ENCODE measurements at regions not wholly inside any gene's neighbourhood (a gene's known extent, or its start where the extent isn't known, plus 50 kb on each side); places are given as distances from the start of the nearest gene placed in this dataset.

DNA sequence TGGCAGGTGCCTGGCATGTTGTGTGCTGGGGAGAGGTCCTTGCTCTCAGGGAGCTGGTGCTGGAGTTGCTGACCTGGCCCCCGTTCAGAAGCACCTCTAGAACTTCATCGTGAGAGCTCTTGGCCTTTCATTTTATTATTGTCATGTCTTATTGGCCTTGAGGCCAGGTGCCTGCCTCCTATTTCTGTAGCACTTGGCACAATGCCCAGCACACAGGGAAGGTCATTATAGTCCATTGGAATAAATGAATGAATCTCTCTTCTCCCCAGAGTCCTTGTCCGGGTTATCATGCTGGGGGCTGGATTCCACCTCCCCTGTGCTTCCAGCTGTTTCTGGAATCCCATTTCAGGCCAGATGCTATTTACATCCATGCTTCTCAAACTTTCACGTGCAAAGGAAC, 169.2 kb downstream of the HAPSTR1 start:
- Histone ChIP-seq H3K36me3 (ENCODE audit: control insufficient read depth in 4 of 4, insufficient read depth in 4 of 4, low read length in 4 of 4) (no peaks in the 10 kb centered on the region), H3K9me3 (ENCODE audit: control insufficient read depth in 4 of 4, insufficient read depth in 3 of 4, low read length in 3 of 4) (no peaks in the 10 kb centered on the region), H3K27ac (ENCODE audit: low read depth in 1 of 2, low read length in 1 of 2) (no peak overlapping the region), H3K27me3 (ENCODE audit: control insufficient read depth in 3 of 3, insufficient read depth in 3 of 3, low read length in 2 of 3) (no peaks in the 10 kb centered on the region), H3K9ac (ENCODE audit: insufficient read depth in 1 of 2, low read length in 2 of 2) (no peak overlapping the region), H3K4me1 (ENCODE audit: control insufficient read depth in 5 of 5, insufficient read depth in 5 of 5, low read length in 5 of 5) (peaks cover 0 to 6% (median 0%) of the 10 kb centered on the region in 5 donors), H3K4me3 (no peak overlapping the region)
- peak in 1 of 3 donors; percentile 11 for DNase-seq
- TF ChIP-seq, protein P1, sequence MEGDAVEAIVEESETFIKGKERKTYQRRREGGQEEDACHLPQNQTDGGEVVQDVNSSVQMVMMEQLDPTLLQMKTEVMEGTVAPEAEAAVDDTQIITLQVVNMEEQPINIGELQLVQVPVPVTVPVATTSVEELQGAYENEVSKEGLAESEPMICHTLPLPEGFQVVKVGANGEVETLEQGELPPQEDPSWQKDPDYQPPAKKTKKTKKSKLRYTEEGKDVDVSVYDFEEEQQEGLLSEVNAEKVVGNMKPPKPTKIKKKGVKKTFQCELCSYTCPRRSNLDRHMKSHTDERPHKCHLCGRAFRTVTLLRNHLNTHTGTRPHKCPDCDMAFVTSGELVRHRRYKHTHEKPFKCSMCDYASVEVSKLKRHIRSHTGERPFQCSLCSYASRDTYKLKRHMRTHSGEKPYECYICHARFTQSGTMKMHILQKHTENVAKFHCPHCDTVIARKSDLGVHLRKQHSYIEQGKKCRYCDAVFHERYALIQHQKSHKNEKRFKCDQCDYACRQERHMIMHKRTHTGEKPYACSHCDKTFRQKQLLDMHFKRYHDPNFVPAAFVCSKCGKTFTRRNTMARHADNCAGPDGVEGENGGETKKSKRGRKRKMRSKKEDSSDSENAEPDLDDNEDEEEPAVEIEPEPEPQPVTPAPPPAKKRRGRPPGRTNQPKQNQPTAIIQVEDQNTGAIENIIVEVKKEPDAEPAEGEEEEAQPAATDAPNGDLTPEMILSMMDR (IDR thresholded peaks at IDR 0.05; ENCODE audit: control extremely low read depth, extremely low read depth), result no peak
- 49 to 78% methylated on average over 3 to 4 of the region's 4 CpGs for WGBS, 2 donors
- ATAC-seq (ENCODE audit: insufficient read depth, low FRiP score), result no peak

DNA sequence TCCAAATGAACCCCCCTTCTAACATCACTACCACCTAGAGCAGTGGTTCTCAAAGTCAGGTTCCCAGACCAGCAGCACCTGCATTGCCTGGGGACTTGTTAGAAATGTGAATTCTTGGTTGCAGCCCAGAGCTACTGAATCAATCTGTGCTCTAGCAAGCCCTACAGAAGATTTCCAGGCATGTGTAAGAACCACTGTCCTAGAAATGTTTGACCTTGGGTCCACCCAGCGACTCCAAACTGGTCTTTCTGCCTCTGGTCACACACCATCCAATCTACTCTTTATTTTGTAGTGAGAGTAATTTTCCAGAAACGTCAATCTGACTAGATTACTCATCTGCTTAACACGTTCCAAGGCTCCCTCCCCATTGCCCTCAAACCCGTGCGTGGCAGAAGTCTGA, 169.9 kb downstream of the HAPSTR1 start:
- TF ChIP-seq, protein P1 (IDR thresholded peaks at IDR 0.05; ENCODE audit: control extremely low read depth, extremely low read depth), result no peak
- no peaks in the 10 kb centered on the region for H3K27me3 ChIP-seq (ENCODE audit: control insufficient read depth in 3 of 3, insufficient read depth in 3 of 3, low read length in 2 of 3)
- ATAC-seq (ENCODE audit: insufficient read depth, low FRiP score) (no peak), DNase-seq (no peak)
- no peak overlapping the region for H3K4me3 ChIP-seq
- peaks cover 0 to 6% (median 0%) of the 10 kb centered on the region in 5 donors for H3K4me1 ChIP-seq (ENCODE audit: control insufficient read depth in 5 of 5, insufficient read depth in 5 of 5, low read length in 5 of 5)
- H3K36me3 ChIP-seq (ENCODE audit: control insufficient read depth in 4 of 4, insufficient read depth in 4 of 4, low read length in 4 of 4), result no peaks in the 10 kb centered on the region
- H3K9ac ChIP-seq (ENCODE audit: insufficient read depth in 1 of 2, low read length in 2 of 2), result no peak overlapping the region
- WGBS, 2 donors, result 79 to 83% methylated on average over 5 of the region's 5 CpGs
- H3K27ac ChIP-seq (ENCODE audit: low read depth in 1 of 2, low read length in 1 of 2), result no peak overlapping the region
- H3K9me3 ChIP-seq (ENCODE audit: control insufficient read depth in 4 of 4, insufficient read depth in 3 of 4, low read length in 3 of 4), result peaks cover 0 to 1% (median 0%) of the 10 kb centered on the region in 4 donors

DNA sequence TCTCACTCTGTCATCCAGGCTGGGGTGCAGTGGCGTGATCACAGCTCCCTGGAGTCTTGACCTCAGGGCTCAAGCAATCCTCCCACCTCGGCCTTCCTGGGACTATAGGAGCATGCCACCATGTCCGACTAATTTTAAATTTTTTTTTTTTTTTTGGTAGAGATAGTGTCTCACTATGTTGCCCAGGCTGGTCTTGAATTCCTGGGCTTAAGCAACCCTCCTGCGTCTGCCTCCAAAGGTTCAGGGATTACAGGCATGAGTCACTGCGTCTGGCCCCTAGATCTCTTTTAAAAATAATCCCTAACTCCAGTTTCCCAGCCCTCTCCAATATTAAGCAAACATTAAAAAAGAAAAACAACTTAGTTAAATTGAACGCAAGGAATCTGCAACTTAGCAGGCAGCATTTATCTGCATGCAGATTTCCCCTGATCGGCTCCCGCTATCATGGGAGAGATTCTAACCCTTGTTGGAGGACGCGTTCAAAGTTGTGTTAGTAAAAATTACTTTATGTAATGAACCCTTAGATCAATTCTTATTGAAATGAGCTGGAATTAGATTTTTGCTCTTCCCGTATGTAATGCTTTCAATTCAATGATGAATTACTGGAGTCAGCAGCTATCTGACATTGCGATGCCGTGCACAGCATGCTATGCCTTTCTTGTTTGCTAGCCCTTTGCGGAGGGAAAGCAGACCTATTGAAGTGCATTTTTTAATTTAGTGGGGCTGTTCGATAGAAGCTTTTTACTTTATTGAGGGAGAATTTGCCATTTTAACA, 171.7 kb downstream of the HAPSTR1 start:
- Histone ChIP-seq H3K27ac (ENCODE audit: low read depth in 1 of 2, low read length in 1 of 2) (no peak overlapping the region), H3K36me3 (ENCODE audit: control insufficient read depth in 4 of 4, insufficient read depth in 4 of 4, low read length in 4 of 4) (no peaks in the 10 kb centered on the region), H3K4me1 (ENCODE audit: control insufficient read depth in 5 of 5, insufficient read depth in 5 of 5, low read length in 5 of 5) (peaks cover 0 to 6% (median 0%) of the 10 kb centered on the region in 5 donors), H3K4me3 (no peak overlapping the region), H3K9me3 (ENCODE audit: control insufficient read depth in 4 of 4, insufficient read depth in 3 of 4, low read length in 3 of 4) (peaks cover 0 to 4% (median 0%) of the 10 kb centered on the region in 4 donors), H3K9ac (ENCODE audit: insufficient read depth in 1 of 2, low read length in 2 of 2) (no peak overlapping the region), H3K27me3 (ENCODE audit: control insufficient read depth in 3 of 3, insufficient read depth in 3 of 3, low read length in 2 of 3) (no peaks in the 10 kb centered on the region)
- WGBS, 2 donors, result 87 to 89% methylated on average over 15 of the region's 15 CpGs
- DNase-seq (no peak), ATAC-seq (ENCODE audit: insufficient read depth, low FRiP score) (no peak)
- TF ChIP-seq, protein P1 (IDR thresholded peaks at IDR 0.05; ENCODE audit: control extremely low read depth, extremely low read depth), result no peak
